Adrenal gland (tissue), 9 donors: ENCODE measurements at regions not wholly inside any gene's neighbourhood (a gene's known extent, or its start where the extent isn't known, plus 50 kb on each side); places are given as distances from the start of the nearest gene placed in this dataset.

Experiments
- DNase-seq, 7 donors: peaks; one replicate each; pipeline ENCODE4 v3.0.0-alpha.2; 2019 to 2020
- H3K27ac ChIP-seq, 5 donors: fragments of 200-600 bp; sonication (generic) in 4 of 5; 1 replicate in 3 of 5; 2 replicates in 2 of 5; pipeline versions ENCODE4 v1.5.1 to v1.8.0; 2016 to 2020; ENCODE audit warnings: mild to moderate bottlenecking in 1 of 5
- H3K27me3 ChIP-seq: fragments of 200-600 bp; 2 replicates; pipeline ENCODE4 v1.8.0; 2021
- H3K36me3 ChIP-seq, 2 donors: fragments of 200-600 bp; replicated peaks in 1 of 2; 1 replicate in 1 of 2; 2 replicates in 1 of 2; pipeline versions ENCODE4 v1.5.1 to v1.8.0; 2018 to 2022
- H3K4me1 ChIP-seq, 2 donors: fragments of 200-600 bp; replicated peaks in 1 of 2; 1 replicate in 1 of 2; 2 replicates in 1 of 2; pipeline versions ENCODE4 v1.5.1 to v1.8.0; 2018 to 2021
- H3K4me3 ChIP-seq, 4 donors: fragments of 200-600 bp; sonication (generic) in 3 of 4; one replicate each; pipeline ENCODE4 v1.5.1; 2016 to 2018
- H3K9me3 ChIP-seq, 3 donors: fragments of 200-600 bp; sonication (generic) in 1 of 3; replicated peaks in 1 of 3; 1 replicate in 2 of 3; 2 replicates in 1 of 3; pipeline versions ENCODE4 v1.5.1 to v1.8.0; 2016 to 2021
- POLR2A ChIP-seq, 2 donors: fragments of 450-650 bp; IDR thresholded peaks; one replicate each; pipeline ENCODE4 v1.6.1; 2017; ENCODE audit warnings: antibody characterized with exemption in 2 of 2, mild to moderate bottlenecking in 2 of 2, moderate library complexity in 1 of 2
- WGBS, 4 donors: extraction: QIAGEN DNeasy Blood & Tissue Kit in 2 of 4; methylation state at CpG; one replicate each; pipeline versions ENCODE4 v1.1.5 to v1.1.7; 2013 to 2017; 5-methylcytosine and 5-hydroxymethylcytosine counted together
- intact Hi-C, 2 donors: fragments of 100-400 bp; cut with DNase I; formaldehyde crosslinking; loops; one replicate each; pipeline versions ENCODE4 v1.14.1 to v1.15.0; 2022 to 2023
- TF ChIP-seq, protein P1 (sequence below), 6 experiments: fragments of 450-650 bp in 4 of 6; fragments of 200-600 bp in 2 of 6; sonication (generic) in 1 of 6; IDR thresholded peaks; 1 replicate in 5 of 6; 2 replicates in 1 of 6; pipeline versions ENCODE4 v1.5.1 to v1.8.0; 2016 to 2021; ENCODE audit warnings: antibody characterized with exemption in 6 of 6, mild to moderate bottlenecking in 2 of 6, moderate library complexity in 1 of 6
- donor health status: healthy with polysubstance abuse.
- donor health status: Bipolar disorder and iron deficiency.
- donor health status: DM: yes; HTN: yes; CAD: no.
- donor health status: DM: no; HTN: no; CAD: no.
- donor health status: DM: no; HTN: no; CAD: no.

- DNase-seq, result no peak
- TF ChIP-seq POLR2A (IDR thresholded peaks at IDR 0.05), result no peak
- TF ChIP-seq, protein P1, sequence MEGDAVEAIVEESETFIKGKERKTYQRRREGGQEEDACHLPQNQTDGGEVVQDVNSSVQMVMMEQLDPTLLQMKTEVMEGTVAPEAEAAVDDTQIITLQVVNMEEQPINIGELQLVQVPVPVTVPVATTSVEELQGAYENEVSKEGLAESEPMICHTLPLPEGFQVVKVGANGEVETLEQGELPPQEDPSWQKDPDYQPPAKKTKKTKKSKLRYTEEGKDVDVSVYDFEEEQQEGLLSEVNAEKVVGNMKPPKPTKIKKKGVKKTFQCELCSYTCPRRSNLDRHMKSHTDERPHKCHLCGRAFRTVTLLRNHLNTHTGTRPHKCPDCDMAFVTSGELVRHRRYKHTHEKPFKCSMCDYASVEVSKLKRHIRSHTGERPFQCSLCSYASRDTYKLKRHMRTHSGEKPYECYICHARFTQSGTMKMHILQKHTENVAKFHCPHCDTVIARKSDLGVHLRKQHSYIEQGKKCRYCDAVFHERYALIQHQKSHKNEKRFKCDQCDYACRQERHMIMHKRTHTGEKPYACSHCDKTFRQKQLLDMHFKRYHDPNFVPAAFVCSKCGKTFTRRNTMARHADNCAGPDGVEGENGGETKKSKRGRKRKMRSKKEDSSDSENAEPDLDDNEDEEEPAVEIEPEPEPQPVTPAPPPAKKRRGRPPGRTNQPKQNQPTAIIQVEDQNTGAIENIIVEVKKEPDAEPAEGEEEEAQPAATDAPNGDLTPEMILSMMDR (IDR thresholded peaks at IDR 0.05), result no peak
- intact Hi-C loops, result no loop called here
- no peaks in the 10 kb centered on the region for H3K27me3 ChIP-seq
- no peaks in the 10 kb centered on the region for H3K4me1 ChIP-seq
- no peak overlapping the region for H3K27ac ChIP-seq
- 60 to 68% (median 62%) methylated on average over 3 of the region's 3 CpGs for WGBS, 4 donors
- H3K4me3 ChIP-seq, result no peak overlapping the region
- H3K9me3 ChIP-seq, result no peaks in the 10 kb centered on the region
- H3K36me3 ChIP-seq, result no peaks in the 10 kb centered on the region
Observed at GRCh38 chr20:60306105-60306504, 347.9 kb downstream of the CDH26 start.

GRCh38 chr20:60306551-60306950 lies 348.3 kb downstream of the CDH26 start:
- Histone ChIP-seq H3K36me3 (no peaks in the 10 kb centered on the region), H3K4me3 (no peak overlapping the region), H3K27me3 (no peaks in the 10 kb centered on the region), H3K4me1 (no peaks in the 10 kb centered on the region), H3K9me3 (no peaks in the 10 kb centered on the region), H3K27ac (no peak overlapping the region)
- 70 to 73% (median 71%) methylated on average over 7 of the region's 7 CpGs for WGBS, 4 donors
- DNase-seq, result no peak
- intact Hi-C loops, result no loop called here
- TF ChIP-seq, protein P1 (IDR thresholded peaks at IDR 0.05), result no peak
- no peak for TF ChIP-seq POLR2A (IDR thresholded peaks at IDR 0.05)

GRCh38 chr20:60310560-60311349 lies 352.5 kb downstream of the CDH26 start:
- TF ChIP-seq, protein P1 (IDR thresholded peaks at IDR 0.05), result no peak
- no peak for TF ChIP-seq POLR2A (IDR thresholded peaks at IDR 0.05)
- intact Hi-C loops, result no loop called here
- H3K27ac ChIP-seq, result no peak overlapping the region
- H3K36me3 ChIP-seq, result no peaks in the 10 kb centered on the region
- no peak for DNase-seq
- no peaks in the 10 kb centered on the region for H3K4me1 ChIP-seq
- no peaks in the 10 kb centered on the region for H3K27me3 ChIP-seq
- 54 to 70% (median 56%) methylated on average over 13 of the region's 13 CpGs for WGBS, 4 donors
- no peaks in the 10 kb centered on the region for H3K9me3 ChIP-seq
- H3K4me3 ChIP-seq, result no peak overlapping the region

- Histone ChIP-seq H3K36me3 (no peaks in the 10 kb centered on the region), H3K27me3 (no peaks in the 10 kb centered on the region), H3K9me3 (no peaks in the 10 kb centered on the region), H3K4me3 (no peak overlapping the region), H3K4me1 (no peaks in the 10 kb centered on the region), H3K27ac (no peak overlapping the region)
- intact Hi-C loops, result no loop called here
- no peak for DNase-seq
- 80 to 92% (median 88%) methylated on average over 9 of the region's 9 CpGs for WGBS, 4 donors
- no peak for TF ChIP-seq POLR2A (IDR thresholded peaks at IDR 0.05)
- TF ChIP-seq, protein P1 (IDR thresholded peaks at IDR 0.05), result no peak
Observed at GRCh38 chr20:60313191-60313590, 355.0 kb downstream of the CDH26 start.
